Activated T-helper 1 cell treated with anti-CD3 and anti-CD28 coated beads, Interleukin-12 subunit alpha, Interleukin-12 subunit beta, Interleukin-2, Interleukin-4 antibody, amounts not matched to agents 30 ng/mL and 10 ng/mL and 1 ng/mL, durations not matched to agents 14 hours and 24 hours and 36 hours (primary cell): ENCODE measurements at regions not wholly inside any gene's neighbourhood (a gene's known extent, or its start where the extent isn't known, plus 50 kb on each side); places are given as distances from the start of the nearest gene placed in this dataset.

Experiments
- DNase-seq: peaks from one replicate; pipeline ENCODE4 v3.0.0; 2021; ENCODE audit warnings: low spot score
- H3K27ac Mint-ChIP-seq: one replicate; pipeline ENCODE4 v1.8.0; 2021; ENCODE audit warnings: mild to moderate bottlenecking, mixed read lengths
- H3K27me3 Mint-ChIP-seq: one replicate; pipeline ENCODE4 v1.8.0; 2022; ENCODE audit warnings: mild to moderate bottlenecking, moderate library complexity, mixed read lengths; ENCODE audit not compliant: insufficient read depth
- H3K36me3 Mint-ChIP-seq: one replicate; pipeline ENCODE4 v1.8.0; 2021; ENCODE audit warnings: low read depth, mixed read lengths
- H3K4me1 Mint-ChIP-seq: one replicate; pipeline ENCODE4 v1.8.0; 2021; ENCODE audit warnings: low read depth, mixed read lengths
- H3K4me3 Mint-ChIP-seq: one replicate; pipeline ENCODE4 v1.8.0; 2021; ENCODE audit warnings: mild to moderate bottlenecking, moderate library complexity, mixed read lengths
- H3K9me3 Mint-ChIP-seq: one replicate; pipeline ENCODE4 v1.8.0; 2021; ENCODE audit warnings: mixed read lengths
- intact Hi-C: fragments of 100-400 bp; cut with micrococcal nuclease; formaldehyde crosslinking; loops from one replicate; pipeline ENCODE4 v1.15.1; 2024

GRCh38 chr21:40938078-40938477, 91.1 kb upstream of the DSCAM start:
- Mint-ChIP-seq H3K9me3 (peaks cover 3% of the 10 kb centered on the region), H3K4me3 (no peak overlapping the region), H3K27me3 (no peaks in the 10 kb centered on the region), H3K4me1 (no peaks in the 10 kb centered on the region), H3K27ac (no peak overlapping the region), H3K36me3 (no peaks in the 10 kb centered on the region)
- no peak for DNase-seq
- intact Hi-C loops, result no loop called here

GRCh38 chr21:40938611-40939010, 91.7 kb upstream of the DSCAM start:
- H3K27ac Mint-ChIP-seq, result no peak overlapping the region
- no peaks in the 10 kb centered on the region for H3K4me1 Mint-ChIP-seq
- H3K36me3 Mint-ChIP-seq, result no peaks in the 10 kb centered on the region
- H3K4me3 Mint-ChIP-seq, result no peak overlapping the region
- H3K27me3 Mint-ChIP-seq, result no peaks in the 10 kb centered on the region
- intact Hi-C loops, result no loop called here
- DNase-seq, result no peak
- peaks cover 3% of the 10 kb centered on the region for H3K9me3 Mint-ChIP-seq

- no peaks in the 10 kb centered on the region for H3K4me1 Mint-ChIP-seq
- H3K4me3 Mint-ChIP-seq, result no peak overlapping the region
- DNase-seq, result no peak
- H3K36me3 Mint-ChIP-seq, result no peaks in the 10 kb centered on the region
- no peak overlapping the region for H3K27ac Mint-ChIP-seq
- intact Hi-C loops, result no loop called here
- H3K9me3 Mint-ChIP-seq, result peaks cover 25% of the 10 kb centered on the region
- H3K27me3 Mint-ChIP-seq, result no peaks in the 10 kb centered on the region
Observed at GRCh38 chr21:40947713-40948112, 100.8 kb upstream of the DSCAM start.

- H3K4me1 Mint-ChIP-seq, result no peaks in the 10 kb centered on the region
Observed at GRCh38 chr21:40950970-40951369, 104.0 kb upstream of the DSCAM start.

GRCh38 chr21:40952551-40953323, 105.8 kb upstream of the DSCAM start:
- Mint-ChIP-seq H3K4me1 (no peaks in the 10 kb centered on the region), H3K4me3 (no peak overlapping the region), H3K9me3 (no peaks in the 10 kb centered on the region), H3K36me3 (no peaks in the 10 kb centered on the region), H3K27me3 (no peaks in the 10 kb centered on the region), H3K27ac (no peak overlapping the region)
- no peak for DNase-seq
- intact Hi-C loops, result no loop called here

More at GRCh38 chr21:40950970-40951369, 104.0 kb upstream of the DSCAM start:
- H3K27me3 Mint-ChIP-seq, result no peaks in the 10 kb centered on the region
- no peak overlapping the region for H3K4me3 Mint-ChIP-seq
- no peak for DNase-seq
- no peaks in the 10 kb centered on the region for H3K36me3 Mint-ChIP-seq
- intact Hi-C loops, result no loop called here
- no peak overlapping the region for H3K27ac Mint-ChIP-seq
- H3K9me3 Mint-ChIP-seq, result peaks cover 4% of the 10 kb centered on the region

- Mint-ChIP-seq H3K27ac (no peak overlapping the region), H3K36me3 (no peaks in the 10 kb centered on the region), H3K4me1 (no peaks in the 10 kb centered on the region), H3K4me3 (no peak overlapping the region), H3K9me3 (no peaks in the 10 kb centered on the region), H3K27me3 (peaks cover 1% of the 10 kb centered on the region)
- no peak for DNase-seq
- intact Hi-C loops, result no loop called here
Observed at GRCh38 chr21:40964691-40965090, 117.7 kb upstream of the DSCAM start.

- Mint-ChIP-seq H3K4me3 (no peak overlapping the region), H3K27ac (no peak overlapping the region), H3K4me1 (no peaks in the 10 kb centered on the region), H3K9me3 (no peaks in the 10 kb centered on the region), H3K36me3 (no peaks in the 10 kb centered on the region), H3K27me3 (peaks cover 1% of the 10 kb centered on the region)
- no peak for DNase-seq
- intact Hi-C loops, result no loop called here
Observed at GRCh38 chr21:40967771-40968170, 120.8 kb upstream of the DSCAM start.

- H3K4me1 Mint-ChIP-seq, result no peaks in the 10 kb centered on the region
Observed at GRCh38 chr21:40972151-40972550, 125.2 kb upstream of the DSCAM start.

GRCh38 chr21:40976198-40977109, 129.5 kb upstream of the DSCAM start:
- no peaks in the 10 kb centered on the region for H3K36me3 Mint-ChIP-seq
- H3K4me1 Mint-ChIP-seq, result no peaks in the 10 kb centered on the region
- H3K27ac Mint-ChIP-seq, result no peak overlapping the region
- DNase-seq, result no peak
- H3K9me3 Mint-ChIP-seq, result peaks cover 4% of the 10 kb centered on the region
- no peaks in the 10 kb centered on the region for H3K27me3 Mint-ChIP-seq
- intact Hi-C loops, result no loop called here
- no peak overlapping the region for H3K4me3 Mint-ChIP-seq

More at GRCh38 chr21:40972151-40972550, 125.2 kb upstream of the DSCAM start:
- H3K9me3 Mint-ChIP-seq, result no peaks in the 10 kb centered on the region
- no peak overlapping the region for H3K4me3 Mint-ChIP-seq
- H3K27me3 Mint-ChIP-seq, result no peaks in the 10 kb centered on the region
- H3K36me3 Mint-ChIP-seq, result no peaks in the 10 kb centered on the region
- DNase-seq, result no peak
- H3K27ac Mint-ChIP-seq, result no peak overlapping the region
- intact Hi-C loops, result no loop called here

GRCh38 chr21:40985370-40985769, 138.4 kb upstream of the DSCAM start:
- no peak overlapping the region for H3K4me3 Mint-ChIP-seq

GRCh38 chr21:40990366-40990765, 143.4 kb upstream of the DSCAM start:
- no peak for DNase-seq
- Mint-ChIP-seq H3K27ac (no peak overlapping the region), H3K36me3 (no peaks in the 10 kb centered on the region), H3K4me1 (no peaks in the 10 kb centered on the region), H3K4me3 (no peak overlapping the region), H3K27me3 (no peaks in the 10 kb centered on the region), H3K9me3 (peaks cover 4% of the 10 kb centered on the region)
- intact Hi-C loops, result no loop called here

More at GRCh38 chr21:40985370-40985769, 138.4 kb upstream of the DSCAM start:
- Mint-ChIP-seq H3K4me1 (no peaks in the 10 kb centered on the region), H3K36me3 (no peaks in the 10 kb centered on the region), H3K27ac (no peak overlapping the region), H3K9me3 (peaks cover 7% of the 10 kb centered on the region), H3K27me3 (no peaks in the 10 kb centered on the region)
- no peak for DNase-seq
- intact Hi-C loops, result no loop called here

- Mint-ChIP-seq H3K9me3 (peaks cover 9% of the 10 kb centered on the region), H3K27ac (no peak overlapping the region), H3K4me1 (no peaks in the 10 kb centered on the region), H3K27me3 (no peaks in the 10 kb centered on the region), H3K4me3 (no peak overlapping the region), H3K36me3 (no peaks in the 10 kb centered on the region)
- intact Hi-C loops, result no loop called here
- no peak for DNase-seq
Observed at GRCh38 chr21:40997831-40998230, 150.9 kb upstream of the DSCAM start.

- DNase-seq, result no peak
- H3K4me1 Mint-ChIP-seq, result no peaks in the 10 kb centered on the region
- no peak overlapping the region for H3K27ac Mint-ChIP-seq
- intact Hi-C loops, result no loop called here
- H3K36me3 Mint-ChIP-seq, result no peaks in the 10 kb centered on the region
- H3K4me3 Mint-ChIP-seq, result no peak overlapping the region
- no peaks in the 10 kb centered on the region for H3K27me3 Mint-ChIP-seq
- peaks cover 9% of the 10 kb centered on the region for H3K9me3 Mint-ChIP-seq
Observed at GRCh38 chr21:41000838-41001237, 153.9 kb upstream of the DSCAM start.
